Activated CD4-positive, alpha-beta T cell treated with anti-CD3 and anti-CD28 coated beads, Interleukin-2, amount 50 U/mL, for 4 hours (primary cell): ENCODE measurements at regions not wholly inside any gene's neighbourhood (a gene's known extent, or its start where the extent isn't known, plus 50 kb on each side); places are given as distances from the start of the nearest gene placed in this dataset.
"Not testable (repeated sequence)": the region's sequence is repeated elsewhere in the genome, so short reads cannot be mapped to it uniquely, and the experiment has no call there.

Source experiments
- DNase-seq, 2 experiments: peaks; one replicate each; pipeline ENCODE4 v3.0.0-alpha.2; 2020

- DNase-seq, result no peak
These were observed 94.3 kb downstream of the ADCYAP1 start for GRCh38 chr18:998936-999335.

GRCh38 chr18:1002653-1003178, 98.0 kb downstream of the ADCYAP1 start:
- DNase-seq, result no peak

GRCh38 chr18:1003499-1003898, 98.8 kb downstream of the ADCYAP1 start:
- DNase-seq, result no peak

GRCh38 chr18:1006304-1006703, 101.6 kb downstream of the ADCYAP1 start:
- DNase-seq, result no peak

GRCh38 chr18:1006965-1007364, 102.3 kb downstream of the ADCYAP1 start:
- DNase-seq, result no peak

- DNase-seq, result no peak
These were observed 106.7 kb downstream of the ADCYAP1 start for GRCh38 chr18:1011349-1011748.

GRCh38 chr18:1012775-1013174, 108.1 kb downstream of the ADCYAP1 start:
- DNase-seq, result no peak

- no peak for DNase-seq
These were observed 109.3 kb downstream of the ADCYAP1 start for GRCh38 chr18:1013951-1014350.

GRCh38 chr18:1014509-1014908, 109.8 kb downstream of the ADCYAP1 start:
- no peak for DNase-seq

GRCh38 chr18:1014951-1015624, 110.4 kb downstream of the ADCYAP1 start:
- DNase-seq, result no peak

- no peak for DNase-seq
These were observed 111.1 kb downstream of the ADCYAP1 start for GRCh38 chr18:1015777-1016176.

GRCh38 chr18:1017227-1018058, 112.8 kb downstream of the ADCYAP1 start:
- DNase-seq, result no peak

- no peak for DNase-seq
These were observed 113.6 kb downstream of the ADCYAP1 start for GRCh38 chr18:1018181-1018681.

GRCh38 chr18:1019191-1019590, 114.5 kb downstream of the ADCYAP1 start:
- DNase-seq, result no peak

GRCh38 chr18:1020731-1021344, 116.2 kb downstream of the ADCYAP1 start:
- no peak for DNase-seq

GRCh38 chr18:1026930-1027329, 122.3 kb downstream of the ADCYAP1 start:
- DNase-seq, result no peak

- not testable (repeated sequence) for DNase-seq
These were observed 128.4 kb downstream of the ADCYAP1 start for GRCh38 chr18:1033092-1033491.

- DNase-seq, result no peak
These were observed 130.3 kb downstream of the ADCYAP1 start for GRCh38 chr18:1034971-1035370.

GRCh38 chr18:1036926-1037325, 132.3 kb downstream of the ADCYAP1 start:
- no peak for DNase-seq

GRCh38 chr18:1037776-1038175, 133.1 kb downstream of the ADCYAP1 start:
- DNase-seq, result no peak

- no peak for DNase-seq
These were observed 134.8 kb downstream of the ADCYAP1 start for GRCh38 chr18:1039421-1039820.

GRCh38 chr18:1043039-1043438, 138.4 kb downstream of the ADCYAP1 start:
- DNase-seq, result not testable (repeated sequence)

- no peak for DNase-seq
These were observed 141.0 kb downstream of the ADCYAP1 start for GRCh38 chr18:1045658-1046057.
